ENCODE measurements at regions not wholly inside any gene's neighbourhood (a gene's known extent, or its start where the extent isn't known, plus 50 kb on each side); places are given as distances from the start of the nearest gene placed in this dataset.
"Not testable (repeated sequence)": the region's sequence is repeated elsewhere in the genome, so short reads cannot be mapped to it uniquely, and the experiment has no call there.

- no peak for DNase-seq (ENCODE audit: low read depth in 2 of 2)
These were observed 953.3 kb downstream of the METTL15 start for GRCh38 chr11:29061452-29061851.

GRCh38 chr11:29056487-29056886 lies 948.3 kb downstream of the METTL15 start:
- DNase-seq (ENCODE audit: low read depth in 2 of 2): not testable (repeated sequence)

GRCh38 chr11:29051935-29052334 lies 943.7 kb downstream of the METTL15 start:
- no peak for DNase-seq (ENCODE audit: low read depth in 2 of 2)

GRCh38 chr11:29050962-29051361 lies 942.8 kb downstream of the METTL15 start:
- not testable (repeated sequence) for DNase-seq (ENCODE audit: low read depth in 2 of 2)

GRCh38 chr11:29040489-29040888 lies 932.3 kb downstream of the METTL15 start:
- no peak for DNase-seq (ENCODE audit: low read depth in 2 of 2)

- DNase-seq (ENCODE audit: low read depth in 2 of 2): no peak
These were observed 924.4 kb downstream of the METTL15 start for GRCh38 chr11:29032384-29033149.

GRCh38 chr11:29029452-29029851 lies 921.3 kb downstream of the METTL15 start:
- DNase-seq (ENCODE audit: low read depth in 2 of 2): no peak

- DNase-seq (ENCODE audit: low read depth in 2 of 2): no peak
These were observed 919.2 kb downstream of the METTL15 start for GRCh38 chr11:29027436-29027835.

GRCh38 chr11:29026286-29026685 lies 918.1 kb downstream of the METTL15 start:
- DNase-seq (ENCODE audit: low read depth in 2 of 2): no peak

GRCh38 chr11:29025001-29025400 lies 916.8 kb downstream of the METTL15 start:
- no peak for DNase-seq (ENCODE audit: low read depth in 2 of 2)

- no peak for DNase-seq (ENCODE audit: low read depth in 2 of 2)
These were observed 916.2 kb downstream of the METTL15 start for GRCh38 chr11:29024386-29024785.

- no peak for DNase-seq (ENCODE audit: low read depth in 2 of 2)
These were observed 915.6 kb downstream of the METTL15 start for GRCh38 chr11:29023761-29024160.

- DNase-seq (ENCODE audit: low read depth in 2 of 2): no peak
These were observed 914.5 kb downstream of the METTL15 start for GRCh38 chr11:29022676-29023075.

- peak in 1 of 2 experiments; percentile 10 for DNase-seq (ENCODE audit: low read depth in 2 of 2)
These were observed 911.9 kb downstream of the METTL15 start for GRCh38 chr11:29019960-29020683.

- peak; percentile 45 to 46 for DNase-seq (ENCODE audit: low read depth in 2 of 2)
These were observed 910.4 kb downstream of the METTL15 start for GRCh38 chr11:29018631-29019030.

- no peak for DNase-seq (ENCODE audit: low read depth in 2 of 2)
These were observed 909.8 kb downstream of the METTL15 start for GRCh38 chr11:29017941-29018340.

- DNase-seq (ENCODE audit: low read depth in 2 of 2): no peak
These were observed 904.3 kb downstream of the METTL15 start for GRCh38 chr11:29012507-29012906.

- peak; percentile 64 to 79 for DNase-seq (ENCODE audit: low read depth in 2 of 2)
These were observed 901.2 kb downstream of the METTL15 start for GRCh38 chr11:29009426-29009825.

GRCh38 chr11:29008481-29008880 lies 900.3 kb downstream of the METTL15 start:
- no peak for DNase-seq (ENCODE audit: low read depth in 2 of 2)

- no peak for DNase-seq (ENCODE audit: low read depth in 2 of 2)
These were observed 898.5 kb downstream of the METTL15 start for GRCh38 chr11:29006668-29007067.

GRCh38 chr11:29005401-29005980 lies 897.3 kb downstream of the METTL15 start:
- DNase-seq (ENCODE audit: low read depth in 2 of 2): no peak

- no peak for DNase-seq (ENCODE audit: low read depth in 2 of 2)
These were observed 894.6 kb downstream of the METTL15 start for GRCh38 chr11:29002816-29003215.

GRCh38 chr11:28999620-29000019 lies 891.4 kb downstream of the METTL15 start:
- DNase-seq (ENCODE audit: low read depth in 2 of 2): no peak

Data from fibroblast of skin of left quadriceps (primary cell).